Caki2 (cell line): ENCODE measurements at regions not wholly inside any gene's neighbourhood (a gene's known extent, or its start where the extent isn't known, plus 50 kb on each side); places are given as distances from the start of the nearest gene placed in this dataset.

Experiments used
- DNase-seq: peaks from one replicate; pipeline ENCODE4 v3.0.0-alpha.2; 2015; ENCODE audit warnings: low read depth
- in situ Hi-C: cut with HindIII; loops from 2 replicates; pipeline ENCODE4 v1.10.0; 2016; ENCODE audit warnings: low sequenced_read_pairs, low pct_unique_long_range_greater_than_20kb, mixed read lengths

GRCh38 chr11:92797874-92798273, 171.6 kb upstream of the MTNR1B start:
- no peak for DNase-seq
- in situ Hi-C loops, result no loop called here

DNA sequence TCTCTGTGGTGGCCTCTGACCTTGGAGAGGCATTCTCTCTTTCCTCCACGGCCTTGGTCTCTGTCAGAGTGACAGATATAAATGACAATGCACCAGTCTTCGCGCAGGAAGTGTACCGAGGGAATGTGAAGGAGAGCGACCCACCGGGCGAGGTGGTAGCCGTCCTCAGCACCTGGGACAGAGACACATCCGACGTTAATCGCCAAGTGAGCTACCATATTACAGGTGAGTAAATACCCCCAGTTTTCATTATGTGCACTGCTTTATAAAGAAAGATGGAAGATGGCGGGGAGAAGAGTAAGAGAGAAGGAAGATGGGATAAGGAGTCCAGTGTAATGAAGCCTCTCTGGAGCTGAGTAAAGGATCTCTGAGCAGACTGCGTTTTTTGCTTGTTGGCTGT, 167.8 kb upstream of the MTNR1B start:
- in situ Hi-C loops, result no loop called here
- DNase-seq, result no peak

DNA sequence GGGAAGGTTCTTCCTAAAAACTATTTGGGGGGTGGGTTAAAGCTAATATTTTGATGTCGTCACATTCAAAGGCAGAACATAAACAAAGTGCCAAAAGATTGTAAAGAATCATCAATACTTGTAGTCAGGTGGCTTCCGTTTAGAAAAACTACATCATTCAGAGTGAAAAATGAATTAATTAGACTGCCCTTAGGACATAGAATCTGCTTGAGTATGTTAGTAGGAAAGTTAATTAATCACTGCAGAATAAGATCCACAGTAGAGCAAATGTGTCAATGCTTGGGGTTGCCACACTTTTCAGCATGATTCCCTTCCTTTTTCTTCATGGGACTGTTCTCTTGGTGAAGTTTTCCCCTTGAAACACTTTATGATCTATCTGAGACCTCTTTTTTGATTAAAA, 166.8 kb upstream of the MTNR1B start:
- no peak for DNase-seq
- in situ Hi-C loops, result no loop called here

DNA sequence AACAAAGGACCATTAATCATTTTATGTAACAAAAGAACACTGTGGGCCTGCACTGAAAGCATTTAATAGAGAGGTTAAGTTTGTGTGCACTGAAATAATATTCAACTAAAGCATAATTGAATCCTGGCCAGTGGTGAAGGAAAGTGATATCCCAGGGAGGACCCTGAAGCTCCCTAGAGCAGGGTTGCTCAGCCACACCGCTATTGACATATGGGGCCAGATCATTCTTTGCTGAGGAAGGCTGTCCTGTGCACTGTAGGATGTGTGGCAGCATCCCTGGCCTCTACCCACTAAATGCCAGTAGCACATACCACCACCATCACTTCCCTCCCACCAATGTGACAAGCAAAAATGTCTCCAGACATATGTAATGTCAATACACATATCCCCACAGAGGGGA, 166.1 kb upstream of the MTNR1B start:
- DNase-seq, result no peak
- in situ Hi-C loops, result no loop called here

- no peak for DNase-seq
- in situ Hi-C loops, result no loop called here
These were observed 165.0 kb upstream of the MTNR1B start for GRCh38 chr11:92804388-92804966.

DNA sequence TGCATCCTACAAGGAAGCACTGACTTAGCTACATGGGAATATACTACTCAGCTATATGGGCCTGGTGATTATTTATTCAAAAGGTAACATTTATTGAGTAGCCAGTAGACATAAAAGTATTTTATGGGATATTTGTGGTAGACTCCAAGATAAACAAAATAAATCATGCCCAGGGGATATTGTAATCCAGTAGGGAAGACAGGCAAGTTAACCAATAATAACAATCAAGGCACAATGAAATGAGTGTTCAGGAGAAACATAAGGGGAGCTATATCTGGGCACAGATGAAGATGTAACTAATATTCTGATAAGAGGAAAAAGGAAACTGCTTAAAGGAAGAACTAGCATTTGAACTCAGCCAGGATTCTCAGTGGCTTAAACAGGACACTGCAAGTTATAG, 161.4 kb upstream of the MTNR1B start:
- in situ Hi-C loops, result no loop called here

DNA sequence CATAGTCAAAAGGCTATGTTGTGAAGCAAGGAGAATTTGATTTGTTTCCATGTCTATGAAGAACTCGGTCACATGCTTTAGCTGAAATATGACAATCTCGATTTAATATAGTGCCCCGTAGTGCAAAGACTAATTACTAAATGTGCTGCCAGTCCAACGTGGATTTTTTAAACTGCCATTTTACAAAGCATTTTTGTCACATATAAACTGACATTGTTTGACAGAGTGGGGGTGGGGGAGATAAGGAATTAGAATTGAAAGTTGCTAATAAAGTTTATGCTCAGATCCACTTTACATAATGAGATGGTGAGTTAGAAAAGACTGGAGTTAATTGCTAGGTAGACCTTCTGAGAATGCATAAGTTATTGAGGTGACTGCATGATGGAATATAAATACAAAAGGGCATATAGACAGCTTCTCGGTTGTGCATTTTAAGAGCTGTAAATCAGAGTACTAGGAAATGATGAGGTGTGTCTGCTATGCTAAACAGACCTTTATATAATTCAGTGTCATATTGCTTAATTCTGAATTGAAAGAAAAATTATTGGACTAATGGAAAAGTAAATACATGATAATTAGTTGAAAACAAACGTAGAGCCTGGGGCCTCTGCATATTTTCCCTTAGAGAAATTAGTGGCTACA, 158.9 kb upstream of the MTNR1B start:
- in situ Hi-C loops, result no loop called here

More for the DNA sequence above, 161.4 kb upstream of the MTNR1B start:
- DNase-seq, result no peak

DNA sequence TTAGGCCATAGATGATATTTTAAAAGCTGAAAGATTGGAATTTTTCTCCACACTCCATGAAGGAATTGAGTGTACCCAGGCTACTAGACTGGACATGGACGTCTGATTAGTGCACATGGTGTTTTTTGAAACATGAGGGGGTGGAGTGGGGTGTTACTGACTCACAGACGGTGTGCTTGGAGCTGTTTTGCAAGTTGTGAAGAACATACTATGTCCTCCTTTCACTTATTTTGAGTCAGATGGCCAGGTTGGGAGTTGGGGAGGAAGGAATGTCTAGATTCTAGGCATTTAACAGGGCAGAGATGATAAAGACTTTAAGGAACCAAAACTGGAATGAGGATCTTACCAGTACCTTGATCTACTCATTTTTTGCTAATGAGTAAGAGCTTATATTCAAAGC, 158.1 kb upstream of the MTNR1B start:
- in situ Hi-C loops, result no loop called here
- no peak for DNase-seq

More for the DNA sequence above, 158.9 kb upstream of the MTNR1B start:
- no peak for DNase-seq

GRCh38 chr11:92812841-92813240, 156.6 kb upstream of the MTNR1B start:
- in situ Hi-C loops, result no loop called here
- no peak for DNase-seq

- DNase-seq, result no peak
- in situ Hi-C loops, result no loop called here
These were observed 149.6 kb upstream of the MTNR1B start for GRCh38 chr11:92819830-92820229.

- in situ Hi-C loops, result no loop called here
- DNase-seq, result no peak
These were observed 148.6 kb upstream of the MTNR1B start for GRCh38 chr11:92820860-92821259.

- in situ Hi-C loops, result no loop called here
These were observed 147.0 kb upstream of the MTNR1B start for GRCh38 chr11:92822410-92822809.

DNA sequence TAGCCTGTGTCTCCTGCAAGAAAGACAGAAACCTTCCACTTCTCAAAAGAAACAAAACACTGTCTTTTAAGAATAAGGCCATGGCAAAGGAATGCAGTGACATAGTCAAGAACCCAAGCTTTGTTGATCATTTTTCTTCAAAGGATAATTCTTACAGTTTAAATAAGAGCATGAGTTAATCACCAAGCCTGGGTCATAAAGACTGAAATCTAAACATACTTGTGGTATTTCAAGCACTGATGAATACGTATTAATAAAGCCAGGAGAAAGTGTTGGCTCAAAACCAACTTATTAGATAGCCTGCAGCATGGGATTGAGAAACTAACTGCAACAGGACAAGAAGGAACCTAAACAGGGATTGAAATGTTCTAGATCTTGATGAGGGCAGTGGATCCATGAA, 143.3 kb upstream of the MTNR1B start:
- in situ Hi-C loops, result no loop called here

More at GRCh38 chr11:92822410-92822809, 147.0 kb upstream of the MTNR1B start:
- DNase-seq, result no peak

GRCh38 chr11:92826603-92827002, 142.8 kb upstream of the MTNR1B start:
- DNase-seq, result no peak
- in situ Hi-C loops, result no loop called here

More for the DNA sequence above, 143.3 kb upstream of the MTNR1B start:
- DNase-seq, result no peak

- DNase-seq, result no peak
- in situ Hi-C loops, result no loop called here
These were observed 142.3 kb upstream of the MTNR1B start for GRCh38 chr11:92827132-92827531.

GRCh38 chr11:92828556-92828955, 140.9 kb upstream of the MTNR1B start:
- DNase-seq, result no peak
- in situ Hi-C loops, result no loop called here

DNA sequence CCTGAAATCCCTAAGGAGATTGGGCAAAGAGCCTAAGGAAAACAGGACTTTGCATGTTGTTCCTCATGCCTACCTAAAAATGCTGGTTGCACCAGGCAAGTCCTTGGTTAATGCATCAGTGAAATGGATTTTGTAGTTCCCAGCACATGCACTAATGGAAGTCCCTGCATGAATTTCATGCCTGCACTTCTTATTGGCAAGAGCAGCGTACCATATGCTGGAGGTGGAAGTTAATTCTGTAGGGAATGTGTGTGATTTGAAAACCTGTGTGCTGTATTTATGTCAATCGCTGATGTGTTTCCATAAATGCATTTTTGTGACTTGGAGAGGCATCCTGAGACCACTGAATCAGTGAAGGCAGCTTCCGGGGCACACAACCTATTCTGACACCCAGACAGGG, 140.3 kb upstream of the MTNR1B start:
- in situ Hi-C loops, result no loop called here
- no peak for DNase-seq

GRCh38 chr11:92829671-92830070, 139.8 kb upstream of the MTNR1B start:
- DNase-seq, result no peak
- in situ Hi-C loops, result no loop called here

DNA sequence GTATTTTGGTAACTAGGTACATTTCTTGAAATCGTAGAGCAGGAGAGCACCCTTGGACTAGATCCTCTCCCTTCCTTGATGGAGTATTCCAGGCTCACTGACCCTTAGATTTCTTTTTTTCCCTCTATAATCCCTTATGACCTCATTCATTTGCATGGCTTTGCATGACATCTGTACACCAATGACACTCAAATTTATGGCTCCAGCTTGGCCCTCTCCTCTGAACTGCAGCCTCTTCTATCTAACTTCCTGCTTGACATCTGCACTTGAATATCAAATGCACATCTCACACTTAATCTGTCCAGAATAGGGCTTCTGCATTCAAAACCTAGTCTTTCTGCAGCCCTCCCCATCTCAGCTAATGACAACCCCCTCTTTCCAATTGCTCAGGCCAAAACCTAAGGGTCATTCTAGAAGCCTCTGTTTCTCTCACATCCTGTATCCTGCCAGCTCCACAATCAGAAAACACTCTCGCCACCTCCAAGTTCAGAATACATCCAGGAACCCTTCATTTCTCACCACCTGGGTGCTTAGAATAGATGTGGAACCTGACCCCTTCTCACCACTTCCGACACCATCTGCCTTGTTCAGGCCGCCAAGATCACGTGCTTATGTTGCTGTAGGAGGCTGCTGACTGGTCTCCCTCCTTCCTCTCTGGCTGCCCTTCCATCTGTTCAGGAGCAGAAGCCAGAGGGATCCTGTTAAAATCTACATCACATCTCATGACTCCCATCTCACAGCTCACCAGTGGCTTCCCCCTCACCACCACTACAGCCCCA, 138.9 kb upstream of the MTNR1B start:
- in situ Hi-C loops, result no loop called here
- no peak for DNase-seq
